Activated naive CD4-positive, alpha-beta T cell treated with anti-CD3 and anti-CD28 coated beads, Interleukin-2, amount 50 U/mL, for 16 hours (primary cell): ENCODE measurements at regions not wholly inside any gene's neighbourhood (a gene's known extent, or its start where the extent isn't known, plus 50 kb on each side); places are given as distances from the start of the nearest gene placed in this dataset.
"Not testable (repeated sequence)": the region's sequence is repeated elsewhere in the genome, so short reads cannot be mapped to it uniquely, and the experiment has no call there.

Experiments
- DNase-seq: peaks from one replicate; pipeline ENCODE4 v3.0.0-alpha.2; 2020

GRCh38 chr5:28954074-28954473, 1915.7 kb upstream of the CDH9 start:
- no peak for DNase-seq

GRCh38 chr5:28947865-28948264, 1909.5 kb upstream of the CDH9 start:
- no peak for DNase-seq

GRCh38 chr5:28945859-28946258, 1907.5 kb upstream of the CDH9 start:
- no peak for DNase-seq

- DNase-seq = not testable (repeated sequence)
Measured at GRCh38 chr5:28929366-28929765, 1891.0 kb upstream of the CDH9 start.

GRCh38 chr5:28928327-28928790, 1890.0 kb upstream of the CDH9 start:
- DNase-seq = not testable (repeated sequence)

GRCh38 chr5:28927559-28928326, 1889.4 kb upstream of the CDH9 start:
- DNase-seq = no peak

- no peak for DNase-seq
Measured at GRCh38 chr5:28926422-28926821, 1888.0 kb upstream of the CDH9 start.

- no peak for DNase-seq
Measured at GRCh38 chr5:28917631-28918030, 1879.2 kb upstream of the CDH9 start.

GRCh38 chr5:28914297-28914696, 1875.9 kb upstream of the CDH9 start:
- DNase-seq = no peak

GRCh38 chr5:28903643-28904042, 1865.3 kb upstream of the CDH9 start:
- DNase-seq = no peak

GRCh38 chr5:28896949-28897348, 1858.6 kb upstream of the CDH9 start:
- DNase-seq = no peak

GRCh38 chr5:28880936-28881335, 1842.5 kb upstream of the CDH9 start:
- no peak for DNase-seq

GRCh38 chr5:28877050-28877449, 1838.7 kb upstream of the CDH9 start:
- no peak for DNase-seq

- no peak for DNase-seq
Measured at GRCh38 chr5:28864006-28864405, 1825.6 kb upstream of the CDH9 start.

GRCh38 chr5:28862860-28863196, 1824.4 kb upstream of the CDH9 start:
- DNase-seq = no peak

GRCh38 chr5:28862137-28862859, 1823.9 kb upstream of the CDH9 start:
- no peak for DNase-seq

- DNase-seq = no peak
Measured at GRCh38 chr5:28855626-28856025, 1817.2 kb upstream of the CDH9 start.

- no peak for DNase-seq
Measured at GRCh38 chr5:28850320-28850921, 1812.0 kb upstream of the CDH9 start.

- DNase-seq = no peak
Measured at GRCh38 chr5:28831042-28831441, 1792.7 kb upstream of the CDH9 start.

GRCh38 chr5:28823231-28823630, 1784.8 kb upstream of the CDH9 start:
- DNase-seq = no peak

GRCh38 chr5:28822071-28822470, 1783.7 kb upstream of the CDH9 start:
- no peak for DNase-seq

- no peak for DNase-seq
Measured at GRCh38 chr5:28810751-28811136, 1772.4 kb upstream of the CDH9 start.

- no peak for DNase-seq
Measured at GRCh38 chr5:28809811-28810750, 1771.7 kb upstream of the CDH9 start.
